HepG2 (cell line): ENCODE measurements at regions not wholly inside any gene's neighbourhood (a gene's known extent, or its start where the extent isn't known, plus 50 kb on each side); places are given as distances from the start of the nearest gene placed in this dataset.

ENCODE experiments used
- ADNP ChIP-seq: sonication (generic); formaldehyde crosslinking; IDR thresholded peaks from 2 replicates; pipeline ENCODE4 v1.4.0; 2020; ENCODE audit warnings: missing genetic modification reagents
- POLR2A ChIP-seq, 2 experiments: IDR thresholded peaks; 2 replicates each; pipeline ENCODE4 v1.6.1; 2011; ENCODE audit warnings: low read depth in 2 of 2, low read length in 2 of 2, mild to moderate bottlenecking in 1 of 2, moderate library complexity in 1 of 2; ENCODE audit not compliant: insufficient read depth in 1 of 2
- TAF1 ChIP-seq: sonication (generic); formaldehyde crosslinking; IDR thresholded peaks from 2 replicates; pipeline ENCODE4 v1.4.0; 2020; ENCODE audit warnings: missing genetic modification reagents
- ZBTB1 ChIP-seq: sonication (generic); formaldehyde crosslinking; IDR thresholded peaks from 2 replicates; pipeline ENCODE4 v1.4.0; 2020; ENCODE audit warnings: missing genetic modification reagents, borderline replicate concordance
- ZBTB33 ChIP-seq: sonication (generic); formaldehyde crosslinking; IDR thresholded peaks from 2 replicates; pipeline ENCODE4 v1.4.0; 2020; ENCODE audit warnings: missing genetic modification reagents
- ZNF350 ChIP-seq: sonication (generic); formaldehyde crosslinking; IDR thresholded peaks from 2 replicates; pipeline ENCODE4 v1.4.0; 2020; ENCODE audit warnings: mild to moderate bottlenecking, low read depth, missing genetic modification reagents, borderline replicate concordance
- TF ChIP-seq, protein P1 (sequence below): sonication (generic); formaldehyde crosslinking; IDR thresholded peaks from 2 replicates; pipeline ENCODE4 v1.5.0; 2020; ENCODE audit warnings: mild to moderate bottlenecking, missing genetic modification reagents, moderate library complexity

- TF ChIP-seq ZBTB1 (CRISPR knock-in tag): no peak
- TF ChIP-seq POLR2A (IDR thresholded peaks at IDR 0.05; ENCODE audit: insufficient read depth in 1 of 2, low read depth in 2 of 2, low read length in 2 of 2): no peak
- TF ChIP-seq ZNF350: no peak
- TF ChIP-seq ZBTB33: no peak
- TF ChIP-seq, protein P1, sequence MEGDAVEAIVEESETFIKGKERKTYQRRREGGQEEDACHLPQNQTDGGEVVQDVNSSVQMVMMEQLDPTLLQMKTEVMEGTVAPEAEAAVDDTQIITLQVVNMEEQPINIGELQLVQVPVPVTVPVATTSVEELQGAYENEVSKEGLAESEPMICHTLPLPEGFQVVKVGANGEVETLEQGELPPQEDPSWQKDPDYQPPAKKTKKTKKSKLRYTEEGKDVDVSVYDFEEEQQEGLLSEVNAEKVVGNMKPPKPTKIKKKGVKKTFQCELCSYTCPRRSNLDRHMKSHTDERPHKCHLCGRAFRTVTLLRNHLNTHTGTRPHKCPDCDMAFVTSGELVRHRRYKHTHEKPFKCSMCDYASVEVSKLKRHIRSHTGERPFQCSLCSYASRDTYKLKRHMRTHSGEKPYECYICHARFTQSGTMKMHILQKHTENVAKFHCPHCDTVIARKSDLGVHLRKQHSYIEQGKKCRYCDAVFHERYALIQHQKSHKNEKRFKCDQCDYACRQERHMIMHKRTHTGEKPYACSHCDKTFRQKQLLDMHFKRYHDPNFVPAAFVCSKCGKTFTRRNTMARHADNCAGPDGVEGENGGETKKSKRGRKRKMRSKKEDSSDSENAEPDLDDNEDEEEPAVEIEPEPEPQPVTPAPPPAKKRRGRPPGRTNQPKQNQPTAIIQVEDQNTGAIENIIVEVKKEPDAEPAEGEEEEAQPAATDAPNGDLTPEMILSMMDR: no peak
- TF ChIP-seq TAF1: no peak
- no peak for TF ChIP-seq ADNP
Observed at GRCh38 chr9:106637486-106637885, 225.5 kb upstream of the ZNF462 start.
